ENCODE measurements at regions not wholly inside any gene's neighbourhood (a gene's known extent, or its start where the extent isn't known, plus 50 kb on each side); places are given as distances from the start of the nearest gene placed in this dataset.
"Not testable (repeated sequence)": the region's sequence is repeated elsewhere in the genome, so short reads cannot be mapped to it uniquely, and the experiment has no call there.

DNA sequence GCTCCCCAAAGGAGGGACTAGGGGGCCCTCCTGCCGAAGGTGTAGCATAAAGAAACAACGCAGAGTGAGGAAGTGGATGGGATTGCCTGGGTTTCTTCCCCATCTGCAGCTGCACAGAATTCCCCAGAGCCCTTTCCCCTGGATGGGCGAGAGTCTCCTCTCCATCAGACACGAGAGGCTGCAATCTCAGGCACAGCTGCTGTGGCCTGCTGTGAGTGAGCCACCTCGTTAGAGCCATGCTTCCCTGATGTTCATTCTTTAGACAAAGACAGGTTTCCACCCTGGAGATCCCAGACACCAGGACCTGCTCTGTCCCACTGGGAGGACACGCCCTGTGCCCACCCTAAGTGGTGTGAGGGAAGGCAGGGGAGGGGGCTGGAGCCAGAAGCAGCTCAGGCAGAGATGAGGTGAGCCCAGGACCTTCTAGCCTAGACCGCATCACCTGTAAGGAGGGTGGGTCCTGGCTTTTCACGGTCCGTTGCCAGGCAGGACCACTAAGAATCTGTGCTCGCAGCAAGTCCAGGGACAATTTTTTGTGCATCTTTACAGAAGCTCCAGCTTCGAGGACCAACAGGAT, 268.6 kb upstream of the TCERG1L start:
- no peak overlapping the region for H3K4me3 ChIP-seq (ENCODE audit: low read depth, low read length)
- no peaks in the 10 kb centered on the region for H3K36me3 ChIP-seq (ENCODE audit: control insufficient read depth, insufficient read depth, low read length)
- H3K27me3 ChIP-seq (ENCODE audit: control insufficient read depth, insufficient read depth, low read length): no peaks in the 10 kb centered on the region
- TF ChIP-seq CTCF (IDR thresholded peaks at IDR 0.05; ENCODE audit: insufficient read depth, low read length, poor library complexity, severe bottlenecking): no peak
- no peak for DNase-seq (ENCODE audit: low read depth)

DNA sequence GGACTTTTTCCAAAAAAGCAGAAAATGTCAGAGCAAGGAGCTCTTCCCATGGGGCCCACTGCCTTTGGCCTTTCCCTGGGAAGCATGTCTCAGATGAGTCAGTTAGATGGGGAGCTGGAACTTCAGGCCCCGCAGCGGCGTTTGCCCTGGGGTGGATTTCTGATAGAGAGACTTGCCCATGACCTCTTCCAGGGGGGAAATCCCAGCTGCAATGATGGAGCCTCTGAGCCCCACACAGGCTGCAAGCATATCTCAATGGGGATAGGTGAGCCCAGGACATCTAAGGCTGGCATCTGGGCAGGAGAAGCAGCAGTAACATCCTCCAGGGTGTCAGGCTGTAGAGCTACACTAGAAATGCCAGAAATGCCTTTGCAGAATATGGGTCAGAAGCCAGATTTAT, 269.2 kb upstream of the TCERG1L start:
- TF ChIP-seq CTCF (IDR thresholded peaks at IDR 0.05; ENCODE audit: insufficient read depth, low read length, poor library complexity, severe bottlenecking): no peak
- H3K36me3 ChIP-seq (ENCODE audit: control insufficient read depth, insufficient read depth, low read length): no peaks in the 10 kb centered on the region
- no peak for DNase-seq (ENCODE audit: low read depth)
- H3K4me3 ChIP-seq (ENCODE audit: low read depth, low read length): no peak overlapping the region
- H3K27me3 ChIP-seq (ENCODE audit: control insufficient read depth, insufficient read depth, low read length): no peaks in the 10 kb centered on the region

DNA sequence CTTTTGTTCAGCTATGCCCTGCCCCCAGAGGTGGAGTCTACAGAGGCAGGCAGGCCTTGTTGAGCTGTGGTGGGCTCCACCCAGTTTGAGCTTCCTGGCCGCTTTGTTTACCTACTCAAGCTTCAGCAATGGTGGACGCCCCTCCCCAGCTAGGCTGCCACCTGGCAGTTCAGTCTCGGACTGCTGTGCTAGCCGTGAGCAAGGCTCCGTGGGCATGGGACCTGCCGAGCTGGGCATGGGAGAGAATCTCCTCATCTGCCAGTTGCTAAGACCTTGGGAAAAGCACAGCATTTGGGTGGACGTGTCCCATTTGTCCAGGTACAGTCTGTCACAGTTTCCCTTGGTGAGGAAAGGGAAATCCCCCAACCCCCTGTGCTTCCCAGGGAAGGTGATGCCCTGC, 270.0 kb upstream of the TCERG1L start:
- H3K27me3 ChIP-seq (ENCODE audit: control insufficient read depth, insufficient read depth, low read length); DNase-seq (ENCODE audit: low read depth); H3K36me3 ChIP-seq (ENCODE audit: control insufficient read depth, insufficient read depth, low read length); H3K4me3 ChIP-seq (ENCODE audit: low read depth, low read length): not testable (repeated sequence)

DNA sequence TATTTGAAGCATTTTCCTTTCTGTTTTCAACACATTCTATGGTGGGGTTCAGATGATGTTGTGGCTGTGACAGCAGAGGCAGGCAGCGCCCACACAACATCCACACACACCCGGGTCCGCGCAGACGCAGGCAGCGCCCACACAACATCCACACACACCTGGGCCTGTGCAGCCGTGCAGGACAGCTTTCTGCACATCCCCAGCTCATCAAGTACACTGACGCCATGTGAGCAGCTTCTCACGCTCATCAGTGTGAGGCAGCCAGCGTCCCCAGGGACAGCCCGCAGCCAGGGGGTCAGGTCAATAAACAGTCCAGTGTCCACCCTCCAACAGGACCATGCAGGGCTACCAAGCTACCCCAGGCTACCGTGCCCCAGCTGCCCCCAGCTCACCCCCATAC, 272.8 kb upstream of the TCERG1L start:
- Histone ChIP-seq H3K36me3 (ENCODE audit: control insufficient read depth, insufficient read depth, low read length) (no peaks in the 10 kb centered on the region), H3K4me3 (ENCODE audit: low read depth, low read length) (no peak overlapping the region), H3K27me3 (ENCODE audit: control insufficient read depth, insufficient read depth, low read length) (no peaks in the 10 kb centered on the region)
- no peak for DNase-seq (ENCODE audit: low read depth)
- TF ChIP-seq CTCF (IDR thresholded peaks at IDR 0.05; ENCODE audit: insufficient read depth, low read length, poor library complexity, severe bottlenecking): no peak

- DNase-seq (ENCODE audit: low read depth): no peak
- no peak overlapping the region for H3K4me3 ChIP-seq (ENCODE audit: low read depth, low read length)
- H3K27me3 ChIP-seq (ENCODE audit: control insufficient read depth, insufficient read depth, low read length): no peaks in the 10 kb centered on the region
- TF ChIP-seq CTCF (IDR thresholded peaks at IDR 0.05; ENCODE audit: insufficient read depth, low read length, poor library complexity, severe bottlenecking): no peak
- H3K36me3 ChIP-seq (ENCODE audit: control insufficient read depth, insufficient read depth, low read length): no peaks in the 10 kb centered on the region
These were observed 274.2 kb upstream of the TCERG1L start for GRCh38 chr10:131585761-131586160.

GRCh38 chr10:131586958-131587357, 275.4 kb upstream of the TCERG1L start:
- Histone ChIP-seq H3K4me3 (ENCODE audit: low read depth, low read length) (no peak overlapping the region), H3K27me3 (ENCODE audit: control insufficient read depth, insufficient read depth, low read length) (no peaks in the 10 kb centered on the region), H3K36me3 (ENCODE audit: control insufficient read depth, insufficient read depth, low read length) (no peaks in the 10 kb centered on the region)
- no peak for DNase-seq (ENCODE audit: low read depth)
- no peak for TF ChIP-seq CTCF (IDR thresholded peaks at IDR 0.05; ENCODE audit: insufficient read depth, low read length, poor library complexity, severe bottlenecking)

All from kidney epithelial cell (primary cell).